ENCODE measurements at regions not wholly inside any gene's neighbourhood (a gene's known extent, or its start where the extent isn't known, plus 50 kb on each side); places are given as distances from the start of the nearest gene placed in this dataset.

- no peak for TF ChIP-seq CTCF (IDR thresholded peaks at IDR 0.05)
- no peak for TF ChIP-seq POLR2A (IDR thresholded peaks at IDR 0.05)
These were observed 370.9 kb downstream of the NR4A2 start for GRCh38 chr2:155961641-155962040.

Measured in testis (tissue), 2 donors.